GM19395 (cell line): ENCODE measurements at regions not wholly inside any gene's neighbourhood (a gene's known extent, or its start where the extent isn't known, plus 50 kb on each side); places are given as distances from the start of the nearest gene placed in this dataset.

Experiments used
- ATAC-seq: cut with Tn5 transposase; IDR thresholded peaks from one replicate; pipeline ENCODE4 v1.9.1; 2021; ENCODE audit warnings: mild to moderate bottlenecking, moderate library complexity; ENCODE audit not compliant: unreplicated experiment

DNA sequence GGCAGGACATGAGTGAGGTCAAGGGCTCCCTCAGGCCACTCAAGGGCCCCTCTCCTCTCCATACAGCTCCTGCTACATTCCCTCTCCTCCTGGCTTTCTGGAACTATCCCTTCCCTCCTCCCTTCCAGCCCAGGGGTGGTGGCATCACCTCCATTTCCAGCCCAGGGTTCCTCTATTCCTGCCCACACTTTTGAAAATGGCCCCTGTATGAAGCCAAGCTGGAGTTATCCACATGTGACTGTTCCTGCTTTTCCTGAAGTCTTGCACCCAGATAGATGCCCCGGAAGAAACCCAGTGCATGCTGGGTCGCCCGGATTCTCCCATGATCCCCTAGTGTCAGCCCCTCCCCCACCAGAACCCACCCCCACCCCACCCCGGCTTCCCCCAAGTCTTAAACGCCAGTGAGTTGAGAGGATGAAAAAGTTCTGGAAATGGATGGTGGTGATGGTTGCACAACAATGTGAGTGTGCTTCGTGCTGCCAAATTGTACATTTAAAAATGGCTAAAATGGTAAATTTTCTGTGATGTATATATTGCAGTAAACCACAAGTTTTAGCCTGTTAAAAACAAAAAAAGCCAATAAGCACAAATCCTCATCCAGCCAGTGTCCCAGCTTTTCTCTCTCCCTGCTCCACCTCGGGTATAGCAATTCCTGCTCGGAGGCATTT is 136.9 kb downstream of the SCARB1 start:
- ATAC-seq = no peak

DNA sequence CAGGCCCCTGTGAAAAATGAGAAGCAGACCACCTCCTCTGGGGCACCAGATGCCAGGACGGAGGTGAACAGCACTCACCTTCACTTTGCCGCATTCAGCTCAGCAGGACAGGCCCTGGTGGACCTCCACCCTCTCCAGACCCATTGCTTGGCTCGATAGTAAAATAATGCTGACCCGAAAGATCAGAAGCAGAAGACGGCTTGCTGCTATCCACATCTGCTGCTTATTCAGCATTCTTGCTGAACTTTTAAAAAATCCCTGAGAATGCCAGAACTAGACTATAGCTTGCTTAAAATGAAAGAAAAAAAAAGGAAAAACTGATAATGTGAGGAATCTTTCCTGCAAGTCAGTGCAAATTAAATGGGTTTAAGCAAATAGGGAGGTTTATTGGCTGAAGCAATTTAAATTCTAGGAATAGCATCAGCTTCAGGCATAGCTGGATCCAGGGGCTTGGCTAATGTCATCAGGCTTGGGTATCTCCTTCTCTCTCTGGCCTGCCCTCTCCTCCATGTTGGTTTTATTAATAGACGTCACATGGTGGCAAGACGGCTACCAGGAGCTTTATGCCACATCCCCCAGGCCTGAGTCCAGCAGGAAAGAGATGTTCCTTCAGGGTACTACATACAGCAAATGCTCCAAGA is 137.9 kb downstream of the SCARB1 start:
- no peak for ATAC-seq

DNA sequence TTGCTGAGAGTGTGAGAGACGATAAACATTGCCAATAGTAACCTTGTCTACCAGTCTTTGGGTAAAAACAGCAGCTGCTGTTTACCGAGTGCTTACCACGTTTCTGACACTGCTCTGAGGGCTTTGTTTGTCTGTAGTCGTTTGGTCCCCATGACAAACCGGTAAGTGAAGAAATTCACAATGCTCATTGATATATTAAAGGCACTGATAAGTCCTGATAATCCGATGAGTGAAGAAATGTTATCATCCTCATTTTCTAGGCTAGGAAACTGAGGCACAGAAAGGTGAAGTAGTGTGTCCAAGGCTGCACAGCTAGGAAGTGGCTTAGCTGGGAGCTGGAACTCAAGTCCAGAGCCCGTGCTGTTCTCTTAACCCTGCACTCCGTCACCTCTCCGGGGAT is 138.6 kb downstream of the SCARB1 start:
- no peak for ATAC-seq

DNA sequence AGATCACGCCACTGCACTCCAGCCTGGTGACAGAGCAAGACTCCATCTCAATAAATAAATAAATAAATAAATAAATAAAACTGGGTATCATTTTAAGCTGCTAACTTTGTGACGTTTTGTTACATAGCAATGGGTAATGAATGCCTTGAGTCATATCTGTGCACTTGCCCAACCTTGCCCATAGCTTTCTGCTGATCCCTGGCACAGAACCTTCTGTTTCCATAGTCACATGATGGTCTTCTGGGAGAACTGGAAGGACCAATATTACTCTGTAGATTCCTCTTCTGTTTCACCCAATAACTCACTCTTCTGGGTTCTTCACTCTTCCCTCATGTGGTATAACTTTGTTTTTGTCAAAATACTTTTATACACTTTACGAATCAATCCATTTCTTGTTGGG is 140.8 kb downstream of the SCARB1 start:
- ATAC-seq = no peak

GRCh38 chr12:124721501-124722162 is 142.0 kb downstream of the SCARB1 start:
- no peak for ATAC-seq

DNA sequence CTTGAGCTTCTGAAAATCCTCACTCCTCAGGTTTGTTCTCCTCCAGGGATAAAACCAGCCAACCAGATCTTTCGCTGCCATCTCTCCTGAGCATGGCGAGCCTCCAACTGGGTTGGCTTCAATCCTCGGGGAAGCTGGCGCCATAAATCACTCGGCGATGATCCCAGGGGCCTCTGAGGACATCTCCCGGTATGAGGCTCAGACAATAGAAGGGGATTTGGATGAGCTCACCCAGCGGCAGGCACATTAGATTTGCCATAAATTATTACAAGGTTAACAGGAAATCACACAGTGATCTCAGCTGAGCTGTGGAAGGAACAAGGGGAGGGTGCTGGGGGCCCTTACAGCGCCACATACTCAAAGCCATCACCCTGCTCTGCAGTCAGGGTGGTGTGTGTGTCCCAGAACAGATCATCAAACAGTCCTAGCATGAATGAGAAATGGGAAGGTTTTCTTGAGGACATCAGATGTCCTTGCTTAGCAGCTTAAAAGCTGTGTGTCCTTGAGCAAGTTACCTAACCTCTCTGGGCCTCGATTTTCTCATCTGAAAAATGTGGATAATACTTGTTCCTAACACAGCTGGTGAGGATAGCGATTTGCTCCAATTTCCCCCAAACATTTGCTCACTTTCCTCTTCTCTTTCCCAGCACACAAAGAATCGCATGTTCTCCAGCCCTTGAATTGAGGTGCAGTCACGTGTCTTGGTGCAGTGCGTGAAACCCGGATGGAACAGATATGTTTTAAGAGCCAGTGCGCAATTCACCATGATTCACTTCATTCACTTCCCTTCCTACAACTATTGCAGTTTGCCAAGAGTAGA is 142.8 kb downstream of the SCARB1 start:
- ATAC-seq = no peak

GRCh38 chr12:124720004-124720680 is 143.5 kb downstream of the SCARB1 start:
- ATAC-seq = no peak

- no peak for ATAC-seq
Measured at GRCh38 chr12:124719231-124719630, 144.4 kb downstream of the SCARB1 start.

DNA sequence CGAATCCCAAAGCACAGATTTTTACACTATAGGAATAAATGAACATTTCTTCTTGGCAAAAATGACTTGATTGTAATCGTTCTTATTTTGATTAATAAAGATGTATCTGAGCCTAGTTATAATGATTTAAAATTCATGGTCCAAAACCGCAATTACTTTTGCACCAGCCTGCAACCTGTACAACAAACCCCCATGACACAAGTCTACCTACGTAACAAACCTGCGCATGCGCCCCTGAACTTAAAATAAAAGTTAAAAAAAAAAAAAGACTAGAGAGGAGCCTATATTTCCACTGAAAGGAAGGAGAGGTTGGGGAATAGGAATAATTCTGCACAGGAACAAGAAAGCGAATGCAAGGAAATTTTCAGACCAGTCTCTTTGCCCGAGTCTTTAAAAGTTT is 145.2 kb downstream of the SCARB1 start:
- no peak for ATAC-seq

- ATAC-seq = no peak
Measured at GRCh38 chr12:124718036-124718435, 145.6 kb downstream of the SCARB1 start.

DNA sequence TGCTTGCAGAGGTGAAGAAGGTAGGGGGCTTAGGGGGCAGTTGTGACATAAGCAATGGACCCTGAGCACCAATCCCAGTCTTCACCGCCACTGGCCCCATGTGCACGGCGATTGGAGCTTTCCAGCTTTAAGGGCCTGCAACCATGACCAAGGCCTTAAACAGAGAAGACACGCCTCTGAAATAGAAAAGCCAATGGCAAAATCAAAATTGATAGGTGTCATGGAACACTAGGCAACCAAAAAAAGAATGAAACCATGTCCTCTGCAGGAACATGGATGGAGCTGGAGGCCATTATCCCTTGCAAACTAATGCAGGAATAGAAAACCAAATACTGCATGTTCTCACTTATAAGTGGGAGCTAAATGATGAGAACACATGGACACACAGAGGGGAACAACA is 146.3 kb downstream of the SCARB1 start:
- no peak for ATAC-seq

DNA sequence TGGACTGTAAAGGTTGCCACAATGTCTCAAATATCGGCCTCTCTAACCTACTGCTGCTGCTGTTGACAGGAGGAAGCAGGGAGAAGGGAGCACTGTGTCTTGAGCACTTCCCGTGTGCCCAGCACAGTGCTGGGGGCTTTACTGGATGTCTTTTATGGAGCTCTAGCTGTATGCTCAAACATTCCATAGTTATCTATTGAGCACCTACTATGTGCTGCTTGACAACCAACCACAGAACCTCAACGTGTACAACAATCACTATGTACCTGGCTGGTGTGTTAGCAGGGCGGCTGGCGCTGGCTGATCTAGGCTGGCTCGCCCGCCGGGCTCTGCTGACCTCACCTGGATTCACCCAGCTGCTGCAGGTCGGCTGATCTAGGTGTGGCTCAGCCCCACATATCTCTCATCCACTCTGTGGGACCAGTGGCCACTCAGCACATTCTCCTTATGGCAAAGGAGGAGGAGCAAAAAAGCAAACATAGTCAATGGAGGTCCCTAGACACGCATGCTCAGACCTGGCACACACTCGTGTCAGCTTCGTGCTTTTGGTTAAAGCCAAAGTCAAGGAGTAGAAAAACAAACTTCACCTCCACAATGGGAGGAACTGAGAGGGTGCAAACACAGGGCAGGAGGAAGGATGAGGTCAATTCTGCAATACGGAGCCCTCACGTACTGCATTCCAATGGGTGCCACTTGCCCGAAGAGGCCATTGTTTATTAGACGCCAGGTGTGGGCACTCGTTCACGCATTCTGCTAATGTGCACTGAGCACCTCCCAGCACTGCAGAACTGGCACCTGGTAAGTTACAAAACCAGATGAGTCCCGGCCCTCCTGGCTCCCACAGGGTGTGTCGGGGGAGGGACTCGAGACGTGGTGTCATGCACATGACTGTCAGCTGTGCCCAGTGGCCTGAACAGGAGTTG is 147.2 kb downstream of the SCARB1 start:
- ATAC-seq = no peak

- no peak for ATAC-seq
Measured at GRCh38 chr12:124715121-124715990, 147.9 kb upstream of the NCOR2 start.

GRCh38 chr12:124713436-124714082 is 146.1 kb upstream of the NCOR2 start:
- peak; percentile 89 for ATAC-seq

DNA sequence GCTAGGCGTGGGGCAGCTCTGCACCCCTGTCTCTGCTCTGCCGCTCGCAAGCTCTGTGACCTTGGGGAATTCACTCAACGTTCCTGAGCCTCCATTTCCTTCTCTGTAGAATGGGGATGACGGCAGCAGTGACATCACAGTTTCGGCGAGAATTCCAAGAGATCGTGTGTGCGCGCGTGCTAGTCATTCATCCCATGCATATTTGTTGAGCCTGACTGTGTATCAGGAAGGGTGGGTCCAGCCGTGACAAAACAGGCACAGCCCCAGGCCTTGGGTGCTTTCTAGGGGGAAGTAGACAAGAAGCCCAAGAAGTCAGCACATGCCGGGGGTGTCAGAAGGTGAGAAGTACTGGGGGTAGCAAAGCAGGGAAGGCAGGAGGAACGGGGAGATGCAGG is 145.6 kb upstream of the NCOR2 start:
- peak; percentile 26 for ATAC-seq

DNA sequence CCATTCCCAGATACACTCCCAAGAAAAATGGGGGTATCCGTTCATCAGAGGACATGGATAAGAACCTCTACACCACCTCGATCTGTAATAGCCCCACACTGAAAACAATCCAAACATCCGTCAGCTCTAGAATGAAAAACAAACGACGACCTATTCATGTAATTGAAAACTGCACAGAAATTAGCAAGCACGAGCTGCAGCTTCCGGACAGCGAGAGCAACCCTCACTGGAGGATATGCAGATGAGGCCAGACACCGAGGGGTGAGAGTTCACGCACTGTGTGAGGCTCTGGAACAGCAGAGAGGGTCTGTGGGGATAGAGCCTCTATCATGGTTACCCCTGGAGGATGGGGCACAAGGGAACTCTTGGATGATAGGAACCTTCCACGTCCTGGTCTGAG is 143.9 kb upstream of the NCOR2 start:
- no peak for ATAC-seq

DNA sequence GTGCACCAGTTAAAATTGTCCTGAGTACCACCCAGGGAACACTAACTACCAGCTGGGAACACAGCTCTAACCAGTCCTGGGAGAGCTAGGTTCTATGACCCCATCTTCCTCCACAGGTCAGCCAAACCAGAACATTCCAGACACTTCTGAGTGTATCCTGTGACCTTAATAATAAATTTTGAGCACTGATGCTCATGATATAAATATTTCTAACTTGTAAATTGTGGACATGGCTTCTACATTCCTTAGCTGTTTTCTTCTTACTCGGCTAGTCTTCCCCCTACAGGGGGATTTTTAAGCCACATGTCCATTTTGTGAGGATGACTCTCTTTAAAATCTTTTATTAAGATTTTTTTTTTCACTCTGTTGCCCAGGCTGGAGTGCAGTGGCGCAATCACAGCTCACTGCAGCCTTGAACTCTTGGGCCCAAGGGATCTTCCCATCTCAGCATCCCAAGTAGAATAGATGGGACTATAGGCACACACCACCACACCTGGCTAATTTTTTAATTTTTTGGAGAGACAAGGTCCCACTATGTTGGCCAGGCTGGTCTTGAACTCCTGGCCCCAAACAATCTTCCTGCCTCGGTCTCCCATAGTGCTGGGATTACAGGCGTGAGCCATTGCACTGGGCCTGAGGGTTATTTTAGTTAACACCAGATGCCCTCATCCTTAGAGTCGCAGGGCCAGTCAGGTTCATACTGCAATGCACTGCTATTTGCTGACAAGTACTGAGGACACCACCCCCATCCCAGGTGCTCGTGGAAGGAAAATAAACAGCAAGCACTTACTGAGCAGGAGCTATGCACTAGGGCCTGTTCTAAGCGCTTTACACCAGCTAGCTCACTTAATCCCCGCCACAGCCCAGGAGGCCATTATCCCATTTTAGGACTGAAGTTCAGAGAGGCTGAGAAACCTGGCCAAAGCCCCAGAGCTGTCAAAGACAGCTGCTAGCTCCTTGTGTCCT is 142.6 kb upstream of the NCOR2 start:
- no peak for ATAC-seq
